GM18907 (cell line): ENCODE measurements at regions not wholly inside any gene's neighbourhood (a gene's known extent, or its start where the extent isn't known, plus 50 kb on each side); places are given as distances from the start of the nearest gene placed in this dataset.

ENCODE experiments used
- ATAC-seq: cut with Tn5 transposase; IDR thresholded peaks from one replicate; pipeline ENCODE4 v1.9.1; 2021; ENCODE audit warnings: mild to moderate bottlenecking, moderate library complexity; ENCODE audit not compliant: unreplicated experiment

GRCh38 chr18:6465281-6465680 is 50.6 kb upstream of the L3MBTL4 start:
- no peak for ATAC-seq

GRCh38 chr18:6476190-6476589 is 61.5 kb upstream of the L3MBTL4 start:
- ATAC-seq: no peak

GRCh38 chr18:6476880-6477279 is 62.2 kb upstream of the L3MBTL4 start:
- no peak for ATAC-seq

- no peak for ATAC-seq
Observed at GRCh38 chr18:6478121-6478520, 63.4 kb upstream of the L3MBTL4 start.

- no peak for ATAC-seq
Observed at GRCh38 chr18:6479699-6480098, 65.0 kb upstream of the L3MBTL4 start.

GRCh38 chr18:6482198-6482977 is 67.7 kb upstream of the L3MBTL4 start:
- ATAC-seq: peak; percentile 73

GRCh38 chr18:6484659-6485058 is 69.9 kb upstream of the L3MBTL4 start:
- ATAC-seq: no peak

- no peak for ATAC-seq
Observed at GRCh38 chr18:6486313-6486712, 71.6 kb upstream of the L3MBTL4 start.

- ATAC-seq: no peak
Observed at GRCh38 chr18:6486764-6487426, 72.2 kb upstream of the L3MBTL4 start.

GRCh38 chr18:6487968-6488367 is 73.3 kb upstream of the L3MBTL4 start:
- no peak for ATAC-seq

GRCh38 chr18:6488956-6489355 is 74.2 kb upstream of the L3MBTL4 start:
- ATAC-seq: no peak

- ATAC-seq: no peak
Observed at GRCh38 chr18:6489977-6490376, 75.3 kb upstream of the L3MBTL4 start.

GRCh38 chr18:6493194-6493593 is 78.5 kb upstream of the L3MBTL4 start:
- ATAC-seq: no peak

GRCh38 chr18:6495536-6495935 is 80.8 kb upstream of the L3MBTL4 start:
- no peak for ATAC-seq

GRCh38 chr18:6497543-6497942 is 82.8 kb upstream of the L3MBTL4 start:
- no peak for ATAC-seq

- no peak for ATAC-seq
Observed at GRCh38 chr18:6498289-6498856, 83.7 kb upstream of the L3MBTL4 start.

- ATAC-seq: no peak
Observed at GRCh38 chr18:6504605-6505497, 90.1 kb upstream of the L3MBTL4 start.

- no peak for ATAC-seq
Observed at GRCh38 chr18:6505498-6505875, 90.8 kb upstream of the L3MBTL4 start.

GRCh38 chr18:6509417-6509816 is 94.7 kb upstream of the L3MBTL4 start:
- no peak for ATAC-seq

GRCh38 chr18:6509832-6510231 is 95.1 kb upstream of the L3MBTL4 start:
- ATAC-seq: no peak

GRCh38 chr18:6520901-6521300 is 106.2 kb upstream of the L3MBTL4 start:
- ATAC-seq: no peak
